Cardiac muscle cell (in vitro differentiated cells and primary cell): ENCODE measurements at regions not wholly inside any gene's neighbourhood (a gene's known extent, or its start where the extent isn't known, plus 50 kb on each side); places are given as distances from the start of the nearest gene placed in this dataset.

Experiments
- DNase-seq, 2 donors: peaks; one replicate each; pipeline versions ENCODE4 v3.0.0 to v3.0.0-alpha.2; 2010 to 2017; ENCODE audit warnings: low read depth in 1 of 2, low spot score in 1 of 2
- H3K27ac ChIP-seq: fragments of 200-600 bp; sonication (generic); 2 replicates; pipeline ENCODE4 v1.5.1; 2016
- H3K27me3 ChIP-seq: fragments of 200-600 bp; sonication (generic); 2 replicates; pipeline ENCODE4 v1.6.0; 2016; ENCODE audit warnings: control low read depth
- H3K36me3 ChIP-seq: fragments of 200-600 bp; sonication (generic); 2 replicates; pipeline ENCODE4 v1.5.1; 2016; ENCODE audit warnings: control low read depth
- H3K4me1 ChIP-seq: fragments of 200-600 bp; sonication (generic); 2 replicates; pipeline ENCODE4 v1.8.1; 2017; ENCODE audit warnings: low read depth, mild to moderate bottlenecking, mixed run types
- H3K4me3 ChIP-seq: fragments of 200-600 bp; sonication (generic); 2 replicates; pipeline ENCODE4 v1.5.1; 2016; ENCODE audit warnings: mild to moderate bottlenecking
- H3K9me3 ChIP-seq: fragments of 200-600 bp; sonication (generic); 2 replicates; pipeline ENCODE4 v1.5.1; 2017; ENCODE audit warnings: low read depth, mild to moderate bottlenecking, control low read depth
- CTCF ChIP-seq: IDR thresholded peaks from 2 replicates; pipeline ENCODE4 v1.5.1; 2012; ENCODE audit warnings: low read depth, mild to moderate bottlenecking, low read length

GRCh38 chr3:189394599-189395121 lies 222.9 kb downstream of the TPRG1 start:
- TF ChIP-seq CTCF, result no peak
- H3K36me3 ChIP-seq, result no peaks in the 10 kb centered on the region
- no peaks in the 10 kb centered on the region for H3K9me3 ChIP-seq
- no peak overlapping the region for H3K27ac ChIP-seq
- no peak overlapping the region for H3K4me3 ChIP-seq
- no peaks in the 10 kb centered on the region for H3K27me3 ChIP-seq
- no peak for DNase-seq
- no peaks in the 10 kb centered on the region for H3K4me1 ChIP-seq

GRCh38 chr3:189395825-189396224 lies 224.1 kb downstream of the TPRG1 start:
- TF ChIP-seq CTCF, result no peak
- H3K27ac ChIP-seq, result no peak overlapping the region
- H3K9me3 ChIP-seq, result no peaks in the 10 kb centered on the region
- H3K27me3 ChIP-seq, result no peaks in the 10 kb centered on the region
- no peaks in the 10 kb centered on the region for H3K4me1 ChIP-seq
- no peak for DNase-seq
- H3K36me3 ChIP-seq, result no peaks in the 10 kb centered on the region
- no peak overlapping the region for H3K4me3 ChIP-seq

- Histone ChIP-seq H3K9me3 (no peaks in the 10 kb centered on the region), H3K27ac (no peak overlapping the region), H3K36me3 (no peaks in the 10 kb centered on the region), H3K27me3 (no peaks in the 10 kb centered on the region), H3K4me3 (no peak overlapping the region), H3K4me1 (no peaks in the 10 kb centered on the region)
- no peak for TF ChIP-seq CTCF
- no peak for DNase-seq
Observed at GRCh38 chr3:189398656-189399055, 226.9 kb downstream of the TPRG1 start.

GRCh38 chr3:189401196-189401595 lies 229.4 kb downstream of the TPRG1 start:
- H3K9me3 ChIP-seq, result no peaks in the 10 kb centered on the region
- no peak for TF ChIP-seq CTCF
- no peaks in the 10 kb centered on the region for H3K27me3 ChIP-seq
- no peaks in the 10 kb centered on the region for H3K36me3 ChIP-seq
- H3K4me3 ChIP-seq, result no peak overlapping the region
- no peak for DNase-seq
- no peaks in the 10 kb centered on the region for H3K4me1 ChIP-seq
- no peak overlapping the region for H3K27ac ChIP-seq

GRCh38 chr3:189403194-189403593 lies 228.0 kb upstream of the TP63 start:
- no peak for TF ChIP-seq CTCF
- H3K36me3 ChIP-seq, result no peaks in the 10 kb centered on the region
- H3K27ac ChIP-seq, result no peak overlapping the region
- no peaks in the 10 kb centered on the region for H3K4me1 ChIP-seq
- H3K9me3 ChIP-seq, result no peaks in the 10 kb centered on the region
- no peaks in the 10 kb centered on the region for H3K27me3 ChIP-seq
- no peak for DNase-seq
- no peak overlapping the region for H3K4me3 ChIP-seq

- H3K36me3 ChIP-seq, result no peaks in the 10 kb centered on the region
- no peak for DNase-seq
- H3K27ac ChIP-seq, result no peak overlapping the region
- no peaks in the 10 kb centered on the region for H3K27me3 ChIP-seq
- no peak overlapping the region for H3K4me3 ChIP-seq
- H3K4me1 ChIP-seq, result no peaks in the 10 kb centered on the region
- H3K9me3 ChIP-seq, result no peaks in the 10 kb centered on the region
- no peak for TF ChIP-seq CTCF
Observed at GRCh38 chr3:189404024-189404423, 227.2 kb upstream of the TP63 start.
